ENCODE measurements at regions not wholly inside any gene's neighbourhood (a gene's known extent, or its start where the extent isn't known, plus 50 kb on each side); places are given as distances from the start of the nearest gene placed in this dataset.

- intact Hi-C loops (cut with DNase I) = no loop called here
- no peak for DNase-seq
These were observed 339.6 kb downstream of the TRIB2 start for GRCh38 chr2:13056259-13056843.

- intact Hi-C loops (cut with DNase I) = no loop called here
- no peak for DNase-seq
These were observed 340.9 kb downstream of the TRIB2 start for GRCh38 chr2:13057671-13058070.

- no peak for DNase-seq
- intact Hi-C loops (cut with DNase I) = no loop called here
These were observed 349.9 kb downstream of the TRIB2 start for GRCh38 chr2:13066676-13067075.

GRCh38 chr2:13067508-13067907, 350.8 kb downstream of the TRIB2 start:
- no peak for DNase-seq
- intact Hi-C loops (cut with DNase I) = no loop called here

GRCh38 chr2:13089971-13090370, 373.2 kb downstream of the TRIB2 start:
- no peak for DNase-seq
- intact Hi-C loops (cut with DNase I) = no loop called here

GRCh38 chr2:13091455-13091854, 374.7 kb downstream of the TRIB2 start:
- no peak for DNase-seq
- intact Hi-C loops (cut with DNase I) = no loop called here

- DNase-seq = no peak
- intact Hi-C loops (cut with DNase I) = no loop called here
These were observed 375.2 kb downstream of the TRIB2 start for GRCh38 chr2:13091861-13092378.

- intact Hi-C loops (cut with DNase I) = no loop called here
- DNase-seq = no peak
These were observed 376.8 kb downstream of the TRIB2 start for GRCh38 chr2:13093416-13093991.

- intact Hi-C loops (cut with DNase I) = no loop called here
- DNase-seq = no peak
These were observed 385.8 kb downstream of the TRIB2 start for GRCh38 chr2:13102397-13103063.

GRCh38 chr2:13103151-13103550, 386.4 kb downstream of the TRIB2 start:
- intact Hi-C loops (cut with DNase I) = no loop called here
- no peak for DNase-seq

- intact Hi-C loops (cut with DNase I) = no loop called here
- DNase-seq = no peak
These were observed 387.2 kb downstream of the TRIB2 start for GRCh38 chr2:13103778-13104493.

- DNase-seq = no peak
- intact Hi-C loops (cut with DNase I) = no loop called here
These were observed 388.0 kb downstream of the TRIB2 start for GRCh38 chr2:13104723-13105122.

- intact Hi-C loops (cut with DNase I) = no loop called here
- no peak for DNase-seq
These were observed 389.6 kb downstream of the TRIB2 start for GRCh38 chr2:13106302-13106701.

GRCh38 chr2:13109516-13109915, 392.8 kb downstream of the TRIB2 start:
- intact Hi-C loops (cut with DNase I) = no loop called here
- no peak for DNase-seq

- DNase-seq = no peak
- intact Hi-C loops (cut with DNase I) = no loop called here
These were observed 394.1 kb downstream of the TRIB2 start for GRCh38 chr2:13110825-13111224.

- intact Hi-C loops (cut with DNase I) = no loop called here
- no peak for DNase-seq
These were observed 396.3 kb downstream of the TRIB2 start for GRCh38 chr2:13113002-13113401.

- intact Hi-C loops (cut with DNase I) = no loop called here
- no peak for DNase-seq
These were observed 397.7 kb downstream of the TRIB2 start for GRCh38 chr2:13114391-13114790.

- DNase-seq = no peak
- intact Hi-C loops (cut with DNase I) = no loop called here
These were observed 398.9 kb downstream of the TRIB2 start for GRCh38 chr2:13115643-13116042.

GRCh38 chr2:13121096-13121495, 404.4 kb downstream of the TRIB2 start:
- no peak for DNase-seq
- intact Hi-C loops (cut with DNase I) = no loop called here

- intact Hi-C loops (cut with DNase I) = no loop called here
- no peak for DNase-seq
These were observed 411.4 kb downstream of the TRIB2 start for GRCh38 chr2:13128139-13128538.

GRCh38 chr2:13135369-13135768, 418.6 kb downstream of the TRIB2 start:
- no peak for DNase-seq
- intact Hi-C loops (cut with DNase I) = no loop called here

All from posterior cingulate gyrus (tissue), 11 donors.